DND-41 (cell line): ENCODE measurements at regions not wholly inside any gene's neighbourhood (a gene's known extent, or its start where the extent isn't known, plus 50 kb on each side); places are given as distances from the start of the nearest gene placed in this dataset.

Source experiments
- EZH2 ChIP-seq: IDR thresholded peaks from 3 replicates; pipeline ENCODE4 v1.6.1; 2012; ENCODE audit warnings: borderline replicate concordance, low read depth, mild to moderate bottlenecking, moderate library complexity, low read length, inconsistent platforms; ENCODE audit not compliant: severe bottlenecking
- TF ChIP-seq, protein P1 (sequence below): IDR thresholded peaks from 2 replicates; pipeline ENCODE4 v1.5.1; 2012; ENCODE audit warnings: borderline replicate concordance, low read length, moderate library complexity, mild to moderate bottlenecking; ENCODE audit not compliant: poor library complexity, severe bottlenecking; ENCODE audit errors: extremely low read depth

GRCh38 chr2:146821836-146822316 is 1023.0 kb upstream of the ACVR2A start:
- TF ChIP-seq, protein P1, sequence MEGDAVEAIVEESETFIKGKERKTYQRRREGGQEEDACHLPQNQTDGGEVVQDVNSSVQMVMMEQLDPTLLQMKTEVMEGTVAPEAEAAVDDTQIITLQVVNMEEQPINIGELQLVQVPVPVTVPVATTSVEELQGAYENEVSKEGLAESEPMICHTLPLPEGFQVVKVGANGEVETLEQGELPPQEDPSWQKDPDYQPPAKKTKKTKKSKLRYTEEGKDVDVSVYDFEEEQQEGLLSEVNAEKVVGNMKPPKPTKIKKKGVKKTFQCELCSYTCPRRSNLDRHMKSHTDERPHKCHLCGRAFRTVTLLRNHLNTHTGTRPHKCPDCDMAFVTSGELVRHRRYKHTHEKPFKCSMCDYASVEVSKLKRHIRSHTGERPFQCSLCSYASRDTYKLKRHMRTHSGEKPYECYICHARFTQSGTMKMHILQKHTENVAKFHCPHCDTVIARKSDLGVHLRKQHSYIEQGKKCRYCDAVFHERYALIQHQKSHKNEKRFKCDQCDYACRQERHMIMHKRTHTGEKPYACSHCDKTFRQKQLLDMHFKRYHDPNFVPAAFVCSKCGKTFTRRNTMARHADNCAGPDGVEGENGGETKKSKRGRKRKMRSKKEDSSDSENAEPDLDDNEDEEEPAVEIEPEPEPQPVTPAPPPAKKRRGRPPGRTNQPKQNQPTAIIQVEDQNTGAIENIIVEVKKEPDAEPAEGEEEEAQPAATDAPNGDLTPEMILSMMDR, result no peak
- no peak for TF ChIP-seq EZH2
